Thyroid gland (tissue), 4 donors: ENCODE measurements at regions not wholly inside any gene's neighbourhood (a gene's known extent, or its start where the extent isn't known, plus 50 kb on each side); places are given as distances from the start of the nearest gene placed in this dataset.
"Not testable (repeated sequence)": the region's sequence is repeated elsewhere in the genome, so short reads cannot be mapped to it uniquely, and the experiment has no call there.

Experiments
- DNase-seq, 2 donors: peaks; one replicate each; pipeline ENCODE4 v3.0.0-alpha.2; 2019
- H3K27ac ChIP-seq, 3 donors: fragments of 200-600 bp; sonication (generic); 1 replicate in 2 of 3; 2 replicates in 1 of 3; pipeline ENCODE4 v1.5.1; 2016 to 2019; ENCODE audit warnings: mild to moderate bottlenecking in 1 of 3, moderate library complexity in 1 of 3
- H3K27me3 ChIP-seq: fragments of 200-600 bp; sonication (generic); one replicate; pipeline ENCODE4 v1.5.1; 2019
- H3K36me3 ChIP-seq, 2 donors: fragments of 200-600 bp; sonication (generic); one replicate each; pipeline ENCODE4 v1.5.1; 2016 to 2019
- H3K4me1 ChIP-seq, 2 donors: fragments of 200-600 bp; sonication (generic); one replicate each; pipeline ENCODE4 v1.5.1; 2017 to 2019
- H3K4me3 ChIP-seq, 3 donors: fragments of 200-600 bp; sonication (generic); replicated peaks in 1 of 3; 1 replicate in 2 of 3; 2 replicates in 1 of 3; pipeline ENCODE4 v1.5.1; 2016; ENCODE audit warnings: mild to moderate bottlenecking in 1 of 3
- H3K9me3 ChIP-seq: fragments of 200-600 bp; sonication (generic); one replicate; pipeline ENCODE4 v1.5.1; 2017
- CTCF ChIP-seq, 6 experiments: fragments of 200-600 bp in 3 of 6; fragments of 450-650 bp in 3 of 6; sonication (generic) in 3 of 6; IDR thresholded peaks; one replicate each; pipeline ENCODE4 v1.5.1; 2016 to 2019; ENCODE audit warnings: antibody characterized with exemption in 6 of 6, mild to moderate bottlenecking in 2 of 6, inconsistent platforms in 1 of 6, moderate library complexity in 1 of 6
- POLR2A ChIP-seq, 2 donors: fragments of 450-650 bp; IDR thresholded peaks; one replicate each; pipeline ENCODE4 v1.6.1; 2017; ENCODE audit warnings: antibody characterized with exemption in 2 of 2, mild to moderate bottlenecking in 2 of 2, moderate library complexity in 1 of 2
- WGBS, 2 donors: methylation state at CpG; one replicate each; pipeline ENCODE4 v1.1.5; 2017; 5-methylcytosine and 5-hydroxymethylcytosine counted together
- intact Hi-C: fragments of 100-400 bp; cut with DNase I; formaldehyde crosslinking; loops from one replicate; pipeline ENCODE4 v1.15.1; 2023

GRCh38 chr14:38931969-38932652 is 170.9 kb downstream of the SEC23A start:
- H3K9me3 ChIP-seq, result no peaks in the 10 kb centered on the region
- intact Hi-C loops, result no loop called here
- H3K36me3 ChIP-seq, result no peaks in the 10 kb centered on the region
- no peaks in the 10 kb centered on the region for H3K27me3 ChIP-seq
- DNase-seq, result peak; percentile 9 to 23
- WGBS, 2 donors, result 88% methylated on average over 11 of the region's 11 CpGs
- TF ChIP-seq POLR2A (IDR thresholded peaks at IDR 0.05) (no peak), CTCF (IDR thresholded peaks at IDR 0.05) (no peak)
- H3K4me3 ChIP-seq, result no peak overlapping the region
- no peak overlapping the region for H3K27ac ChIP-seq
- H3K4me1 ChIP-seq, result peaks cover 0 to 15% of the 10 kb centered on the region in 2 donors

- intact Hi-C loops, result no loop called here
- Histone ChIP-seq H3K9me3 (no peaks in the 10 kb centered on the region), H3K27ac (no peak overlapping the region), H3K27me3 (no peaks in the 10 kb centered on the region), H3K4me1 (peaks cover 0 to 15% of the 10 kb centered on the region in 2 donors), H3K36me3 (no peaks in the 10 kb centered on the region), H3K4me3 (no peak overlapping the region)
- no peak for TF ChIP-seq POLR2A (IDR thresholded peaks at IDR 0.05)
- no peak for TF ChIP-seq CTCF (IDR thresholded peaks at IDR 0.05)
- DNase-seq, result no peak
- 74 to 87% methylated on average over 1 of the region's 1 CpG for WGBS, 2 donors
These were observed 172.1 kb downstream of the SEC23A start for GRCh38 chr14:38930898-38931297.

- 61 to 64% methylated on average over 3 of the region's 3 CpGs for WGBS, 2 donors
- no peak overlapping the region for H3K4me3 ChIP-seq
- peaks cover 0 to 15% of the 10 kb centered on the region in 2 donors for H3K4me1 ChIP-seq
- H3K36me3 ChIP-seq, result no peaks in the 10 kb centered on the region
- H3K27ac ChIP-seq, result no peak overlapping the region
- intact Hi-C loops, result no loop called here
- TF ChIP-seq CTCF (IDR thresholded peaks at IDR 0.05), result no peak
- TF ChIP-seq POLR2A (IDR thresholded peaks at IDR 0.05), result no peak
- no peaks in the 10 kb centered on the region for H3K9me3 ChIP-seq
- no peak for DNase-seq
- no peaks in the 10 kb centered on the region for H3K27me3 ChIP-seq
These were observed 173.0 kb downstream of the SEC23A start for GRCh38 chr14:38930022-38930421.

- no peak overlapping the region for H3K4me3 ChIP-seq
- H3K9me3 ChIP-seq, result no peaks in the 10 kb centered on the region
- H3K4me1 ChIP-seq, result peaks cover 0 to 15% of the 10 kb centered on the region in 2 donors
- no peak overlapping the region for H3K27ac ChIP-seq
- intact Hi-C loops, result no loop called here
- no peaks in the 10 kb centered on the region for H3K36me3 ChIP-seq
- no peak for TF ChIP-seq CTCF (IDR thresholded peaks at IDR 0.05)
- no peak for TF ChIP-seq POLR2A (IDR thresholded peaks at IDR 0.05)
- DNase-seq, result no peak
- H3K27me3 ChIP-seq, result no peaks in the 10 kb centered on the region
These were observed 173.6 kb downstream of the SEC23A start for GRCh38 chr14:38929416-38929815.

GRCh38 chr14:38921893-38922292 is 181.1 kb downstream of the SEC23A start:
- H3K27ac ChIP-seq, H3K4me1 ChIP-seq, H3K27me3 ChIP-seq, intact Hi-C loops, H3K9me3 ChIP-seq, DNase-seq, H3K36me3 ChIP-seq, H3K4me3 ChIP-seq: not testable (repeated sequence)
- 96% methylated on average over 11 of the region's 11 CpGs for WGBS, 2 donors
